HFF-Myc (cell line): ENCODE measurements at regions not wholly inside any gene's neighbourhood (a gene's known extent, or its start where the extent isn't known, plus 50 kb on each side); places are given as distances from the start of the nearest gene placed in this dataset.

ENCODE experiments used
- DNase-seq: peaks from one replicate; pipeline ENCODE4 v3.0.0-alpha.2; 2011; ENCODE audit warnings: low read depth; ENCODE audit errors: extremely low read depth
- H3K4me3 ChIP-seq: replicated peaks from 2 replicates; pipeline ENCODE4 v1.5.1; 2011; ENCODE audit warnings: low read depth, mild to moderate bottlenecking, control low read depth, low read length
- CTCF ChIP-seq: IDR thresholded peaks from 2 replicates; pipeline ENCODE4 v1.5.1; 2012; ENCODE audit warnings: mild to moderate bottlenecking, low read depth, low read length, control low read depth; ENCODE audit errors: missing control alignments

DNA sequence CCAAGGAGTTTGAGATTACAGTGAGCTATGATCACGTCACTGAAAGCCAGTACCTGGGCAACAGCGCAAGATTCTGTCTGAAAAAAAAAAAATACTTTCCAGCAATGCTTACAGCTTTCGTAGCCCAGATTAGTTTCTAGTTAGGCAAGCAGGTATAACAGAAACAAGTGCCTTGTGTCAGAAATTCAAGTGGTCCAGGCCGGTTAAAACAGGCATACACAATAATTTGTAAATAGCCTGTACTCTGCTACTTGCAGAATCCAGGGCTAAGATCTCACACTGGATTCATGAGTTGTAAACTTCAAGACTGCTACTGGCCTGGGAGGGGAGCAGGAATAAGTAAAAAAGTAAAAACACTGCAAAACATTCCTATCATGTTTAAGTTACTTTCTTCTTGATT, 512.9 kb downstream of the IPMK start:
- no peak for TF ChIP-seq CTCF
- no peak for DNase-seq
- H3K4me3 ChIP-seq, result no peak overlapping the region

DNA sequence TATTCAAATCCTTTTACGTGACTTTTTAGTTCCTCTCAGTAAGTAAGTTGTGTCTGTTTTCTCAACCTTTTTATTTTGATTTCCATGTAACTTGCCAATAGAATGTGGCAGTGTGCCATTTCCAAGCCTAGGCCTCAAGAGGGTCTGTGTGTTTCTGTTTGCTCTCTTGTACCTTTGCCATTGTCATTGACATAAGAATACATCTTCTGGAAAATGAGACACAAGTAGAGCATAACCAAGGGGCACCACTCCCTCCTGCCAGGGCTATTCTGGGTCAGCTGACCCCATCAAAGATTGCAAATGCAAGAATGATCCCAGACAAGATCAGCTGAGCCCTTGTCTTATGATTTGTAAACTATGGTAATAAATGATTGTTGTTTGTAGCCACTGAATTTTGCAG, 524.0 kb downstream of the IPMK start:
- DNase-seq, result no peak
- TF ChIP-seq CTCF, result no peak
- H3K4me3 ChIP-seq, result no peak overlapping the region

GRCh38 chr10:57741751-57742150, 525.9 kb downstream of the IPMK start:
- no peak for TF ChIP-seq CTCF
- DNase-seq, result no peak
- no peak overlapping the region for H3K4me3 ChIP-seq

DNA sequence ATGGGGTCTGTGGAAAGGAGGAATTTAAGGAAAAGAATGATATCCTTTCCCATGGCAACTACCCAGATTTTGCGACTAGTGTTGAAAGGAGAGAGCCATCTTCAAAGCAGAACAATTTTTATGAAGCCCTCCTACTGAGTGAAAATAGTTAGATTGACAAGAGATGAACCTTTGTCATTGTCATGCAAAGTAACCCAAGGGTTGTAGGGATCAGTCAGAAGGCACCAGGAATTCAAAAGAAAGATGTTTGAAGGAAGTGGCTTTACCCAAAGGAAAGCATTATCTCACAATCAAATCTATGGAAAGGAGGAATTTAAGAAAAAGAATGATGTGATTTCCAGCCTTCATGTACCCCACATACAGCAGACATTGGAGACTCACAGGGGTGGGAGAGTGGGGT, 544.4 kb downstream of the IPMK start:
- H3K4me3 ChIP-seq, result no peak overlapping the region

GRCh38 chr10:57716884-57717283, 550.8 kb downstream of the IPMK start:
- peak; percentile 34 for TF ChIP-seq CTCF
- DNase-seq, result no peak
- H3K4me3 ChIP-seq, result no peak overlapping the region

More for the DNA sequence above, 544.4 kb downstream of the IPMK start:
- DNase-seq, result no peak
- TF ChIP-seq CTCF, result no peak

GRCh38 chr10:57715233-57715632, 552.5 kb downstream of the IPMK start:
- H3K4me3 ChIP-seq, result no peak overlapping the region
- DNase-seq, result no peak
- no peak for TF ChIP-seq CTCF

DNA sequence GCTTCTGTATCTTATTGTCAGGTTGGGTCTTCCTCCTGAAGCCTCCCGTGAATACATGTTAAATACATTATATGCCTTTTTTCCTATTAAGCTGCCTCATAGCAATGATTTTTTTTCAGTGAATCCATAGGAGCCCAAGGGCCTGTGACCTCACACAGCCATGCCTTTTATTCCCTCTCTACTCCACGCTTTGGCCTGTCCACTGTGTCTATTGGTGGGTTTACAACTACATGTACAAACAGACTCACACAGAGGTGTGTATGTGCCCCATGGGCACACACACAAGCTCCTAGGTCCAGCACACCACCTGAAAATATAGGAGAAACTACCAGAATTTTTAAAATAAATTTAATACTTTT, 560.4 kb downstream of the IPMK start:
- no peak for TF ChIP-seq CTCF
- no peak overlapping the region for H3K4me3 ChIP-seq
- no peak for DNase-seq
